HG03280 (cell line): ENCODE measurements at regions not wholly inside any gene's neighbourhood (a gene's known extent, or its start where the extent isn't known, plus 50 kb on each side); places are given as distances from the start of the nearest gene placed in this dataset.
"Not testable (repeated sequence)": the region's sequence is repeated elsewhere in the genome, so short reads cannot be mapped to it uniquely, and the experiment has no call there.

Source experiments
- ATAC-seq: cut with Tn5 transposase; IDR thresholded peaks from one replicate; pipeline ENCODE4 v1.9.1; 2021; ENCODE audit warnings: mild to moderate bottlenecking, moderate library complexity; ENCODE audit not compliant: unreplicated experiment

- ATAC-seq, result no peak
These were observed 283.2 kb upstream of the CELF2 start for GRCh38 chr10:10734356-10735064.

GRCh38 chr10:10745291-10745690 lies 272.4 kb upstream of the CELF2 start:
- no peak for ATAC-seq

- ATAC-seq, result no peak
These were observed 262.2 kb upstream of the CELF2 start for GRCh38 chr10:10755490-10755889.

- no peak for ATAC-seq
These were observed 259.4 kb upstream of the CELF2 start for GRCh38 chr10:10758306-10758705.

- ATAC-seq, result not testable (repeated sequence)
These were observed 257.9 kb upstream of the CELF2 start for GRCh38 chr10:10759806-10760205.

GRCh38 chr10:10765017-10765416 lies 252.7 kb upstream of the CELF2 start:
- no peak for ATAC-seq

GRCh38 chr10:10772411-10772810 lies 245.3 kb upstream of the CELF2 start:
- no peak for ATAC-seq

GRCh38 chr10:10772874-10773508 lies 244.7 kb upstream of the CELF2 start:
- no peak for ATAC-seq

GRCh38 chr10:10774416-10774815 lies 243.3 kb upstream of the CELF2 start:
- ATAC-seq, result no peak

- no peak for ATAC-seq
These were observed 241.3 kb upstream of the CELF2 start for GRCh38 chr10:10776363-10776762.

GRCh38 chr10:10777279-10777678 lies 240.4 kb upstream of the CELF2 start:
- ATAC-seq, result no peak

- no peak for ATAC-seq
These were observed 239.9 kb upstream of the CELF2 start for GRCh38 chr10:10777723-10778122.

- no peak for ATAC-seq
These were observed 238.7 kb upstream of the CELF2 start for GRCh38 chr10:10778959-10779358.

GRCh38 chr10:10779511-10779910 lies 238.2 kb upstream of the CELF2 start:
- ATAC-seq, result no peak

- ATAC-seq, result no peak
These were observed 236.9 kb upstream of the CELF2 start for GRCh38 chr10:10780746-10781145.

- ATAC-seq, result no peak
These were observed 235.1 kb upstream of the CELF2 start for GRCh38 chr10:10782603-10783002.

GRCh38 chr10:10785627-10786026 lies 232.0 kb upstream of the CELF2 start:
- no peak for ATAC-seq

GRCh38 chr10:10786109-10787090 lies 231.3 kb upstream of the CELF2 start:
- no peak for ATAC-seq

GRCh38 chr10:10787586-10787985 lies 230.1 kb upstream of the CELF2 start:
- no peak for ATAC-seq

- ATAC-seq, result no peak
These were observed 228.9 kb upstream of the CELF2 start for GRCh38 chr10:10788761-10789160.

- ATAC-seq, result no peak
These were observed 225.8 kb upstream of the CELF2 start for GRCh38 chr10:10791869-10792268.

GRCh38 chr10:10792681-10793080 lies 225.0 kb upstream of the CELF2 start:
- ATAC-seq, result no peak
